NCI-H2196 treated with DMSO at 0.1 percent for 48 hours (cell line): ENCODE measurements at regions not wholly inside any gene's neighbourhood (a gene's known extent, or its start where the extent isn't known, plus 50 kb on each side); places are given as distances from the start of the nearest gene placed in this dataset.

ENCODE experiments used
- DNase-seq: peaks from one replicate; lab custom pipeline; 2025; ENCODE audit not compliant: unreplicated experiment; lab: John Stamatoyannopoulos, UW

- no peak for DNase-seq
Observed at GRCh38 chr6:93792746-93793145, 373.4 kb upstream of the EPHA7 start.

DNA sequence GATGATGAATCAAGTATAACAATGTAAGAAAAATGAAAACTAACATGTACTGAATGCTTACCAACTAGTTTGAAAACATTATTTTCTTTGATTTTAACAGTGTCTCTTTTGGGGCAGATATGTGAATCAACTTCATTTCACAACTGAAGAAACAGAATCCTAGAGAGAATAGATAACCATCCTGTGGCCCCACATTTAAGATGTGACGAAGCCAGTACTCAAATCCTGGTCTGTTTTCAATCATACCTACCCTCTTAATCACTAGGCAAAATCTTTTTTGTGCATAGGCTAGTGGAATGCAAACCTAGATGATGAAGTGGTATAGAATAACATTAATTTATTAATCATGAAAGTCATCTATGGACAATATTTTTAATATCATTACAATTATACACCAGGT is 371.6 kb upstream of the EPHA7 start:
- DNase-seq: no peak

DNA sequence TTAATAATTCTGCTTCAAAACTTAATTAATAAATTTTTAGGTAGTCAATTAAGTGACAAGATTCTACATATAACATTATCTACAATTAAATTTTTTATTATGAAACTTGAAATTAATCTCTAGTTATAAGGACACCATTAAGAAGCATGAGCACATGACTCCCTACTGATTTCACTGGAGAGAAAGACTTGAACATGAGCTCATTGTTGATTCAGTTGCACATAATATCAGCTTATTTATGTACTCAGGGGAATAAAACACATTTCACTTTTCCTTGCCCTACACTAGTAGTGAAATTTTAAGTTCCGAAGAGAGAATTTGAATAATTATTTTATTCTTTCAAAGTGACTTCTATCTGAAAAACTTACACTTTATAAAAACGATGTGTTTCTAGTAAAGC is 370.2 kb upstream of the EPHA7 start:
- no peak for DNase-seq

GRCh38 chr6:93787841-93788240 is 368.5 kb upstream of the EPHA7 start:
- DNase-seq: no peak

GRCh38 chr6:93786474-93787330 is 367.3 kb upstream of the EPHA7 start:
- DNase-seq: no peak

GRCh38 chr6:93785694-93786030 is 366.3 kb upstream of the EPHA7 start:
- no peak for DNase-seq

- no peak for DNase-seq
Observed at GRCh38 chr6:93784794-93785693, 365.7 kb upstream of the EPHA7 start.

- no peak for DNase-seq
Observed at GRCh38 chr6:93779086-93779841, 359.9 kb upstream of the EPHA7 start.

- DNase-seq: no peak
Observed at GRCh38 chr6:93759190-93759589, 339.8 kb upstream of the EPHA7 start.

GRCh38 chr6:93751969-93752368 is 332.6 kb upstream of the EPHA7 start:
- no peak for DNase-seq

DNA sequence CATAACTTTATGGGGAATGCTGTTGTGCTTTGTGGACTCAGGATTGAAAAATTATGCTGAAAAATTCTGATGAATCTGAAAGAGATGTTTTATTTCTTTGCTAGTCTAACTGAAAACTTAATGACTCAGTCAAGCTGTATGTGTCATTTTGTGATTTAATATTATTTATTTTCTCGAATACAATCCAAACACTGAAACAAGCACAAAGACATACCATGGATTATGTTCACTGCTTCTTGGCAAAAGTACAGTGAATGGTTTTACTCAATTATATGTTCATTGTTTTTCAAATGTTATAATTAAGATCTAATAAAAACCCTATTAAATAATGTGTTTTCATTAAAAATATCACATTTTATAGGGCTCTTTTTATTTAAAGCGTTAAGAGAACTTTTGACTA is 330.6 kb upstream of the EPHA7 start:
- no peak for DNase-seq

DNA sequence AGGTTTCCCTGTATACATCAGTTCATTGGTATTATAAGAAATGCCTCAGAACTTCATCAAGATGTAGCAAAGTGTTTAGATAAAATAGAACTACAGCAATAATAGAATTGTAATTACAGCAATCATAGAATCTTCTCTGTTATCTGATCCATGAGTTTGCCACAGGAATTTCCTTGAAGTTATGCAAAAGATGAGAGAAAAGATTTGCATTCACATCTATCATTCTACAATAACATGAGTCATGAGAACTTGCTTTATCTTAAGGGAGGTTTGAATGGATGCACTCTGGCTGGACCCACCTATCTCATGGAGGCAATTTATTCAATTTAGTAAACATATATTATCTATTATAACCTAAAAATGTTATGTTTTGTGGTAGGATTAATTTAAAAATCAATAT is 329.8 kb upstream of the EPHA7 start:
- no peak for DNase-seq

DNA sequence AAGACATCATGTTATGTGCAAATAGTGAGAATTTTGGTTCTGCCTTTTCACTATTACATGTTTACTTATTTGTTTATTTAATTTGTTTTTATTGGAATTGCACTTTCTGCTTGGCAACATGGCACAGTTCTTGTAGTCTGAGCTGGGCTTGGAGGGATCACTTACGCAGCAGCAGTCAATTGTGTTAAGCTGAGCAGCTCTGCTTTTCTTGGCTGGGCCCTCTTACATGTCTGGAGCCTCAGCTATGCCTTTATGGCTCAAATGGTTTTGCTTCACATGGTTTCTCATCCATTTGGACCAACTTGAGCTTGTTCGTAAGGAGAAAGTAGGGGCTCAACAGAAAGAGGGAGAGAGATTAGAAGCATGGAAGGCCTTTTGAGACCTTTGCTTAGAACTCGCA is 327.5 kb upstream of the EPHA7 start:
- DNase-seq: no peak

DNA sequence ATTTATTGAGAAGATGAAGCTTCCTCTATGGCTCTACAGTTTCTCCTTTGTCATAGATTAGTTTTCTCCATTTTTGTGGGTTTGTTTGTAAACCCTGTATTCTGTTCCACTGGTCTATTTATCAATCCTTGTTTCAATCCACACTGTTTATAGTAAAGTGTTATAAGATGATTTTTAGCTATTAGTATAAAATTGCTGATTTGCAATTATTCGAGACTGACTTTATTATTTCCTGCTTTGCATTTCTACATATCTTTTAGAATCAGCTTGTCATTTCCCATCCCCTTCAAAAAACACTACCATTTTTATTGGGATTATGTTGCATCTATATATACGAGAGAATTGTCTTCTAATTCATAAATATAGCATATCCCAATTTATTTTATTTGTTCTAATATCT is 325.9 kb upstream of the EPHA7 start:
- DNase-seq: no peak

DNA sequence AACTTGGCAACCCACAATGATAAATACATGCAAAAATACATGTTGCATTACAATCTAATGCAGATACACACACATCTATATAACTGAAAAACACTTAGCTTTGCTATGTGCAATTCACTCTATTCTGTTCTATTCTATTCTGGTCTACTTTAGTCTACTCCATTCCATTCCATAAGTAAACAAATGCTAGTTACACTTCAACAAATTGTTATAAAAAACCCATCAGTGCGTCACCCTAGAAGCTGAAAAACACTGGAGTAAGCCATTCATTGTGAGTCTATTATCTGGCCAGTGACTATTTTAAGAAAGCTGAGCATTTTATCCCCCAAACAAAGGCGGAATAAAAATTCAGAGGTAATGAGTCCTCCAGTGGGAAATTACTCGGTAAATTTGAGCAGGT is 315.7 kb upstream of the EPHA7 start:
- DNase-seq: no peak

DNA sequence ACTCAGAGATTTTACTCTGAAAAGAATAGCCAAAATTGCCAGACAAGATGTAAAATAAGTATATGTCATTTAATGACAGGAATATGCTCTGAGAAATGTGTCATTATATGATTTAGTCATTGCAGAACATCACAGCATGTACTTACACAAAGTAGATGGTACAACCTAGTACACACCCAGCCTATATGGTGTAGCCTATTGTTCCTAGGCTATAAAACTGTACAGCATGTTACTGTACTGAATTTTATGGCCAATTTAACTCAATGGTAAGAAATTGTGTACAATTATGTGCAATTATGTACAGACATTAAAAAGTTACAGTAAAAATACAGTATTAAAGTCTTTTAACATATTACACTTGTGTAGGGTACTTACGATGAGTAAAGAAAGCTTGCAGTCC is 311.9 kb upstream of the EPHA7 start:
- DNase-seq: no peak

DNA sequence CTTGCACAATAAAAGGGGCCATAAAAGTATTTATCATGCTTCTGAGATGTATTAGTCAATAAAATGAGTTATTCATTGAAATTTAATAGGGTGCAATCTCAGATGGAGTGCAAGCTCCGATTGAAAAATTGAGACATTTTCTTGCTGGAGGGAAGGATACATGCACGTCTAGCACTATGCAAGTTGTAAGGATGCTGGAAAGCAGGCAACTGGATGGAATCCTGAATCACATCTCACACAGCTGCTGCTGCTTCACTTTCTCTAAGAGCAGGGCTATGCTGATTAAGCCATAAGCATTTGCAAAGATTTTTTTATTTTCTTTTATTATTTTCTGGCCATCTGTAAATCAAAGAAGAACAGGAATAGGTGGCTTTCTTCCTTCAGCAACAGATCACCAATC is 308.8 kb upstream of the EPHA7 start:
- DNase-seq: no peak

DNA sequence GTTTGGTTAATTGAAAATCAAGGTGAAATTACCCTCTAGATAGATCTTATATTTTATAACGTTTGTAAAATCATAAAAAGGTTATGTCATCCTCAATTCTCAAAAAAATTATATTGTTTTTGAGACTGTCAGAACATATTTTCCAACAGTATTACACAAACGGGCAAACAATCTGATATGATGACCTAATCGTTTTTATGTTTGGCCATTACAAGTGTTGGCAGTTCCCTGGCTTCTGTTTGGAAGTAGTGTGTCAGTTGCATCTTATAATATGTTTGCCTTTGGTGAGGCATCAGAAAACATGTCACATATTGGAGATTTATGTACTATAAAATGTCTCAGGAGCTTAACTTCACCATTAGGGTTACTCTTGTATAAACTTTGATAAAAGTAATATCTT is 308.1 kb upstream of the EPHA7 start:
- no peak for DNase-seq

GRCh38 chr6:93721386-93722048 is 302.2 kb upstream of the EPHA7 start:
- DNase-seq: peak; percentile 13

- no peak for DNase-seq
Observed at GRCh38 chr6:93713974-93714373, 294.6 kb upstream of the EPHA7 start.

GRCh38 chr6:93703431-93703830 is 284.1 kb upstream of the EPHA7 start:
- no peak for DNase-seq
